IMR-90 (cell line): ENCODE measurements at regions not wholly inside any gene's neighbourhood (a gene's known extent, or its start where the extent isn't known, plus 50 kb on each side); places are given as distances from the start of the nearest gene placed in this dataset.
A peak's percentile ranks its signal among the peaks of the same experiment; 100 is the strongest.

Source experiments
- ATAC-seq: fragments of 200-7000 bp; cut with Tn5 transposase; 2 replicates; pipeline ENCODE4 v1.9.1; 2020; ENCODE audit warnings: low read depth, mild to moderate bottlenecking, moderate library complexity
- BruUV-seq: library from RNA; stranded (reverse); fragments of 400-500 nt; replicated peaks from 2 replicates; lab custom pipeline; 2021; lab: Mats Ljungman, UMichigan
- CTCF ChIA-PET: fragments of 300-600 bp; formaldehyde crosslinking; extraction: SDS; loops from one replicate; lab custom pipeline; 2021; ENCODE audit warnings: antibody characterized with exemption; lab: Yijun Ruan, JAX
- POLR2A ChIA-PET: fragments of 300-600 bp; sonication (Branson Sonifier 250); formaldehyde crosslinking; loops from one replicate; lab custom pipeline; 2022; ENCODE audit warnings: antibody characterized with exemption; ENCODE audit not compliant: unreplicated experiment; lab: Charles Lee
- DNase-seq: peaks from one replicate; pipeline ENCODE4 v3.0.0; 2013
- H2AFZ ChIP-seq: replicated peaks from 2 replicates; pipeline ENCODE3; 2013; ENCODE audit warnings: low read length, mild to moderate bottlenecking; ENCODE audit not compliant: poor library complexity
- H2AK5ac ChIP-seq: 2 replicates; pipeline ENCODE4 v1.6.1; 2013; ENCODE audit warnings: low read depth, low read length, inconsistent platforms
- H2AK9ac ChIP-seq: replicated peaks from 2 replicates; pipeline ENCODE3; 2013; ENCODE audit warnings: mild to moderate bottlenecking, low read depth, low read length, moderate library complexity; ENCODE audit not compliant: poor library complexity
- H2BK120ac ChIP-seq: 2 replicates; pipeline ENCODE4 v1.6.1; 2013; ENCODE audit warnings: low read depth, low read length, inconsistent platforms
- H2BK15ac ChIP-seq: 3 replicates; pipeline ENCODE4 v1.6.1; 2013; ENCODE audit warnings: low read depth, low read length, inconsistent platforms
- H2BK20ac ChIP-seq: 2 replicates; pipeline ENCODE4 v1.6.1; 2013; ENCODE audit warnings: low read depth, mild to moderate bottlenecking, inconsistent platforms, low read length, moderate library complexity
- H2BK5ac ChIP-seq: 2 replicates; pipeline ENCODE4 v1.6.1; 2013; ENCODE audit warnings: mild to moderate bottlenecking, low read depth, low read length, inconsistent platforms; ENCODE audit not compliant: poor library complexity, severe bottlenecking
- H3K14ac ChIP-seq: replicated peaks from 2 replicates; pipeline ENCODE4 v1.6.1; 2013; ENCODE audit warnings: low read depth, low read length, inconsistent platforms
- H3K18ac ChIP-seq: 2 replicates; pipeline ENCODE4 v1.6.1; 2013; ENCODE audit warnings: low read depth, low read length, control low read depth
- H3K23ac ChIP-seq: 2 replicates; pipeline ENCODE4 v1.6.1; 2013; ENCODE audit warnings: low read depth, low read length, inconsistent platforms
- H3K27ac ChIP-seq: 2 replicates; pipeline ENCODE4 v1.5.1; 2013; ENCODE audit warnings: mild to moderate bottlenecking, control low read depth, low read length; ENCODE audit not compliant: insufficient read depth
- H3K27me3 ChIP-seq: 2 replicates; pipeline ENCODE4 v1.6.1; 2013; ENCODE audit warnings: low read length; ENCODE audit not compliant: control insufficient read depth, insufficient read depth
- H3K36me3 ChIP-seq: 2 replicates; pipeline ENCODE4 v1.6.1; 2013; ENCODE audit warnings: low read length, mixed read lengths; ENCODE audit not compliant: control insufficient read depth, insufficient read depth
- H3K4ac ChIP-seq: 2 replicates; pipeline ENCODE4 v1.6.1; 2013; ENCODE audit warnings: low read depth, low read length, inconsistent platforms
- H3K4me1 ChIP-seq: 2 replicates; pipeline ENCODE4 v1.6.1; 2013; ENCODE audit warnings: low read length, mixed read lengths; ENCODE audit not compliant: control insufficient read depth, insufficient read depth
- H3K4me2 ChIP-seq: 2 replicates; pipeline ENCODE4 v1.6.1; 2013; ENCODE audit warnings: low read depth, mild to moderate bottlenecking, control low read depth, low read length, moderate library complexity
- H3K4me3 ChIP-seq: 2 replicates; pipeline ENCODE4 v1.5.1; 2013; ENCODE audit warnings: low read depth, mild to moderate bottlenecking, control low read depth, low read length, moderate library complexity; ENCODE audit not compliant: insufficient read depth
- H3K56ac ChIP-seq: 2 replicates; pipeline ENCODE4 v1.6.1; 2013; ENCODE audit warnings: low read length, inconsistent platforms; ENCODE audit not compliant: insufficient read depth; ENCODE audit errors: extremely low read depth
- H3K79me1 ChIP-seq, 2 experiments: 2 replicates each; pipeline ENCODE4 v1.6.1; 2013; ENCODE audit warnings: low read length in 2 of 2, inconsistent platforms in 1 of 2, low read depth in 1 of 2
- H3K9ac ChIP-seq: 2 replicates; pipeline ENCODE4 v1.6.1; 2013; ENCODE audit warnings: low read depth, low read length, control low read depth
- H3K9me1 ChIP-seq: 2 replicates; pipeline ENCODE4 v1.6.1; 2013; ENCODE audit warnings: low read length, inconsistent platforms; ENCODE audit not compliant: insufficient read depth
- H3K9me3 ChIP-seq: 2 replicates; pipeline ENCODE4 v1.6.1; 2013; ENCODE audit warnings: low read length; ENCODE audit not compliant: control insufficient read depth, insufficient read depth
- H4K20me1 ChIP-seq: 2 replicates; pipeline ENCODE4 v1.6.1; 2013; ENCODE audit warnings: low read length, inconsistent platforms; ENCODE audit not compliant: insufficient read depth
- H4K5ac ChIP-seq: 2 replicates; pipeline ENCODE4 v1.6.1; 2013; ENCODE audit warnings: mild to moderate bottlenecking, low read depth, low read length, control low read depth
- H4K8ac ChIP-seq, 2 experiments: 2 replicates each; pipeline ENCODE4 v1.6.1; 2013; ENCODE audit warnings: low read depth in 2 of 2, low read length in 2 of 2, control low read depth in 1 of 2, inconsistent platforms in 1 of 2
- H4K91ac ChIP-seq: 2 replicates; pipeline ENCODE4 v1.6.1; 2013; ENCODE audit warnings: low read depth, low read length, inconsistent platforms; ENCODE audit not compliant: insufficient read depth
- BHLHE40 ChIP-seq: fragments of 150-350 bp; IDR thresholded peaks from 2 replicates; pipeline ENCODE4 v1.6.1; 2016; ENCODE audit warnings: mild to moderate bottlenecking, low read depth, low read length
- CEBPB ChIP-seq: IDR thresholded peaks from 2 replicates; pipeline ENCODE4 v1.6.1; 2012; ENCODE audit warnings: low read depth, low read length, improper control_type of control experiment
- CHD1 ChIP-seq: IDR thresholded peaks from 2 replicates; pipeline ENCODE4 v1.6.1; 2012; ENCODE audit warnings: low read depth, low read length, improper control_type of control experiment
- CTCF ChIP-seq: conservative IDR thresholded peaks from 2 replicates; pipeline ENCODE4 v1.5.1; 2012; ENCODE audit warnings: mild to moderate bottlenecking, low read depth, low read length, improper control_type of control experiment
- FOS ChIP-seq: fragments of 150-350 bp; IDR thresholded peaks from 2 replicates; pipeline ENCODE4 v1.6.1; 2016; ENCODE audit warnings: low read depth, low read length
- MAFK ChIP-seq: IDR thresholded peaks from 2 replicates; pipeline ENCODE4 v1.6.1; 2012; ENCODE audit warnings: low read depth, low read length, improper control_type of control experiment
- MAZ ChIP-seq: IDR thresholded peaks from 2 replicates; pipeline ENCODE4 v1.6.1; 2012; ENCODE audit warnings: low read depth, mild to moderate bottlenecking, low read length, improper control_type of control experiment, moderate library complexity, borderline replicate concordance
- MXI1 ChIP-seq: IDR thresholded peaks from 2 replicates; pipeline ENCODE4 v1.6.1; 2012; ENCODE audit warnings: low read depth, mild to moderate bottlenecking, low read length, moderate library complexity, borderline replicate concordance
- NFE2L2 ChIP-seq: fragments of 150-350 bp; IDR thresholded peaks from 2 replicates; pipeline ENCODE4 v1.6.1; 2016; ENCODE audit warnings: low read depth, mild to moderate bottlenecking, low read length
- POLR2A ChIP-seq: IDR thresholded peaks from 2 replicates; pipeline ENCODE4 v1.6.1; 2012; ENCODE audit warnings: mild to moderate bottlenecking, low read depth, low read length
- RAD21 ChIP-seq: IDR thresholded peaks from 2 replicates; pipeline ENCODE4 v1.6.1; 2012; ENCODE audit warnings: low read length, improper control_type of control experiment
- RFX5 ChIP-seq: IDR thresholded peaks from 2 replicates; pipeline ENCODE4 v1.8.0; 2012; ENCODE audit warnings: low read depth, mild to moderate bottlenecking, low read length, moderate library complexity
- SMC3 ChIP-seq: fragments of 150-350 bp; IDR thresholded peaks from 2 replicates; pipeline ENCODE4 v1.6.1; 2016; ENCODE audit warnings: low read depth, mild to moderate bottlenecking, antibody characterized with exemption, low read length, moderate library complexity
- USF2 ChIP-seq: fragments of 150-350 bp; IDR thresholded peaks from 2 replicates; pipeline ENCODE4 v1.6.1; 2017; ENCODE audit warnings: mild to moderate bottlenecking, antibody characterized with exemption, low read length, low read depth
- WGBS, 2 experiments: methylation state at CpG; one replicate each; pipeline versions ENCODE4 v1.1.5 to v1.1.7; 2013; ENCODE audit warnings: missing lambda C conversion rate in 2 of 2; ENCODE audit not compliant: insufficient read length in 1 of 2; ENCODE audit errors: extremely low coverage in 2 of 2; 5-methylcytosine and 5-hydroxymethylcytosine counted together
- dilution Hi-C: fragments of 300-500 bp; cut with HindIII; formaldehyde crosslinking; loops from one replicate; pipeline ENCODE4 v1.14.3; 2018; ENCODE audit warnings: low sequenced_read_pairs; ENCODE audit not compliant: unreplicated experiment
- in situ Hi-C: fragments of 300-500 bp; cut with MboI; formaldehyde crosslinking; loops from 3 replicates; pipeline ENCODE4 v1.14.3; 2019; ENCODE audit warnings: low sequenced_read_pairs, inconsistent platforms, mixed read lengths
- intact Hi-C: fragments of 100-400 bp; cut with micrococcal nuclease; formaldehyde crosslinking; loops from 2 replicates; pipeline ENCODE4 v1.10.0; 2022
- TF ChIP-seq, protein P1 (sequence below): fragments of 150-350 bp; IDR thresholded peaks from 2 replicates; pipeline ENCODE4 v1.6.1; 2016; ENCODE audit warnings: low read depth, mild to moderate bottlenecking, low read length, moderate library complexity, borderline replicate concordance

- Histone ChIP-seq H4K20me1 (no peaks in the 10 kb centered on the region), H3K9me1 (no peaks in the 10 kb centered on the region), H2AK5ac (no peak overlapping the region), H2BK15ac (no peak overlapping the region), H4K8ac (no peak overlapping the region), H3K18ac (no peak overlapping the region), H3K36me3 (no peaks in the 10 kb centered on the region), H3K9me3 (no peaks in the 10 kb centered on the region), H3K23ac (no peak overlapping the region), H3K4ac (no peak overlapping the region), H3K27ac (no peak overlapping the region), H3K9ac (no peak overlapping the region), H3K79me1 (no peaks in the 10 kb centered on the region), H4K5ac (no peak overlapping the region), H3K4me3 (no peak overlapping the region), H3K27me3 (no peaks in the 10 kb centered on the region; the same call in 1 of the 2 replicates), H3K4me1 (no peaks in the 10 kb centered on the region), H2BK5ac (no peak overlapping the region), H2AK9ac (no peak overlapping the region), H4K91ac (no peak overlapping the region), H2BK20ac (no peak overlapping the region), H3K14ac (no peak overlapping the region), H2AFZ (no peak overlapping the region), H3K56ac (no peak overlapping the region), H2BK120ac (no peak overlapping the region), H3K4me2 (no peak overlapping the region)
- ATAC-seq (peak; percentile 42; the same call in 1 of the 2 replicates), DNase-seq (peak; percentile 20)
- dilution Hi-C loops (no loop called here), intact Hi-C loops (no loop called here), in situ Hi-C loops (no loop called here)
- no peak for TF ChIP-seq BHLHE40
- no peak for TF ChIP-seq USF2
- TF ChIP-seq MAZ: no peak
- no peak for TF ChIP-seq POLR2A
- TF ChIP-seq, protein P1, sequence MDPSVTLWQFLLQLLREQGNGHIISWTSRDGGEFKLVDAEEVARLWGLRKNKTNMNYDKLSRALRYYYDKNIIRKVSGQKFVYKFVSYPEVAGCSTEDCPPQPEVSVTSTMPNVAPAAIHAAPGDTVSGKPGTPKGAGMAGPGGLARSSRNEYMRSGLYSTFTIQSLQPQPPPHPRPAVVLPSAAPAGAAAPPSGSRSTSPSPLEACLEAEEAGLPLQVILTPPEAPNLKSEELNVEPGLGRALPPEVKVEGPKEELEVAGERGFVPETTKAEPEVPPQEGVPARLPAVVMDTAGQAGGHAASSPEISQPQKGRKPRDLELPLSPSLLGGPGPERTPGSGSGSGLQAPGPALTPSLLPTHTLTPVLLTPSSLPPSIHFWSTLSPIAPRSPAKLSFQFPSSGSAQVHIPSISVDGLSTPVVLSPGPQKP: no peak
- TF ChIP-seq FOS: no peak
- TF ChIP-seq CEBPB: no peak
- no peak for TF ChIP-seq MAFK
- TF ChIP-seq RAD21: no peak
- no peak for TF ChIP-seq MXI1
- TF ChIP-seq CTCF: no peak
- TF ChIP-seq CHD1: no peak
- no peak for TF ChIP-seq NFE2L2
- TF ChIP-seq SMC3: no peak
- TF ChIP-seq RFX5: no peak
- POLR2A ChIA-PET: no interaction called here
- BruUV-seq: no TSS peak
- WGBS, 2 experiments: 20% methylated on average over 2 of the region's 3 CpGs; no CpG with 5 or more reads in 1 of the 2 experiments
- CTCF ChIA-PET: no interaction called here
These were observed 115.9 kb downstream of the CD24 start for GRCh38 chr6:106858653-106859092.
